SK-N-DZ (cell line): ENCODE measurements at regions not wholly inside any gene's neighbourhood (a gene's known extent, or its start where the extent isn't known, plus 50 kb on each side); places are given as distances from the start of the nearest gene placed in this dataset.
"Not testable (repeated sequence)": the region's sequence is repeated elsewhere in the genome, so short reads cannot be mapped to it uniquely, and the experiment has no call there.

Source experiments
- DNase-seq: peaks from one replicate; pipeline ENCODE4 v3.0.0-alpha.2; 2015; ENCODE audit warnings: low spot score

- not testable (repeated sequence) for DNase-seq
These were observed 362.0 kb upstream of the GRM7 start for GRCh38 chr3:6498944-6499343.

- no peak for DNase-seq
These were observed 356.6 kb upstream of the GRM7 start for GRCh38 chr3:6504347-6504746.

GRCh38 chr3:6504834-6505233 is 356.1 kb upstream of the GRM7 start:
- no peak for DNase-seq

- DNase-seq = no peak
These were observed 352.5 kb upstream of the GRM7 start for GRCh38 chr3:6508410-6508759.

- no peak for DNase-seq
These were observed 351.3 kb upstream of the GRM7 start for GRCh38 chr3:6509576-6509975.

GRCh38 chr3:6510713-6511112 is 350.2 kb upstream of the GRM7 start:
- DNase-seq = no peak

- no peak for DNase-seq
These were observed 348.6 kb upstream of the GRM7 start for GRCh38 chr3:6512172-6512800.

GRCh38 chr3:6516143-6516542 is 344.8 kb upstream of the GRM7 start:
- DNase-seq = no peak

GRCh38 chr3:6516694-6517093 is 344.2 kb upstream of the GRM7 start:
- DNase-seq = no peak

DNA sequence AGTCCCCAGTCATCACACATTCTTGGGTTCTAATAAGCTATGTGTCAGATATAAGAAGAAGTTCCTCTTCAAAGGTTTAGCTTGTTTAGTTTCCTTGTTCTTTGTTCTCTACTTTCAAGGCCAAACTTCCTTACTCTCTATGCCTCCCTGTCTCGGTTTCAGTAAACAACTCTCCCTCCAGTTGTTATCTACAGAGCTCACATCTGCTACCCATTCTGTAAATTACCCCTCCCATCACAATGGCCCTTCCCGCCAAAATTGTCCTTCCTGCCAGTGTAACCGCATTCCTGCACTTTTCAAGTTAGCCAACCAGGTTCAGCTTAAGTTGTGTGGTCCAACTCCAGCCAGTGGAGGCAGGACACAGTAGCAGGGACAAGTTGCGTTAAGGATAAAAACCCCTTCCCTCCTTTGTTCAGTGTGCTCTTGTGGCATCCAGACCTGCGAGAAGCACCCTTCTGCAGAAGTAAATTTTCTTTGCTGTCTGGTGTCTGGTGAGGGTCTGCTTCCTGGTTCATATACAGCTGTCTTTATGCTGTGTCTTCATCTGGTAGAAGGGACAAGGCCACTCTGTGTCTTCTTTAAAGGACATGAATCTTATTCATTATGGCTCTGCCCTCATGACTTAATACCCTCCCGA is 342.1 kb upstream of the GRM7 start:
- DNase-seq = no peak

DNA sequence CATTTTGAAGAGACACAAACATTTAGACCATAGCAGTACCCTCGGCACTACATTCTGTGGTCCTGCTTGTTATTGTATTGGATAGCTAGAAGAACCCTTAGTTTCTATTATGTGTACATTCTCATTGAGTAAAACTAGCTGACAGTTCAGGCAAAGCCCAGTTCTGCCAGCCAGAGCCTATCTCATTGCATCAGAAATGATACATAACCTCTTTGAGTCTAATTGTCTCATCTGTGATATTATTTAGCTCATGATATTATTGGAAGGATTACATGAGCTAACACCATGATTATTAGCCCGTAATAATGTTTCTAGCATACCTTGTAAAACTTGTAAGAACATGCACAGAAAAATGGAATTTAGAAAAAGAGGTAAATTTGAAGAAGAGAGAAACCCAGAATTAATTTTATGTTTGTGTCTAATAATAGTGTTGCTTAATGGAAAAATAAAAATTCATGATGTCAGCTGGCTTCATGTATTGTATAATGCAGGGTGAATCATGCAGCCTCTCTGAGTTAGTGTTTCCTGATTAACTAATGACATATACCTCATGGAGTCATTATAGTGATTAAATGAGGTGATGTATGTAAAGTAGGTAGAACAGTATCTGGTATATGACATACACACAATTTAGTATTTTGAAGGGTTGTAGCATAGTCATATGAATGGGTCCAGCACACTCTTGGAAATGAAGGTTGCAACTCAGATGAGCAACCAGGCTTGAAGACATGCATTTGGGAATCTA is 339.4 kb upstream of the GRM7 start:
- DNase-seq = no peak

GRCh38 chr3:6522191-6522590 is 338.7 kb upstream of the GRM7 start:
- no peak for DNase-seq

GRCh38 chr3:6523043-6523442 is 337.9 kb upstream of the GRM7 start:
- DNase-seq = no peak

- DNase-seq = no peak
These were observed 336.4 kb upstream of the GRM7 start for GRCh38 chr3:6524479-6524878.

DNA sequence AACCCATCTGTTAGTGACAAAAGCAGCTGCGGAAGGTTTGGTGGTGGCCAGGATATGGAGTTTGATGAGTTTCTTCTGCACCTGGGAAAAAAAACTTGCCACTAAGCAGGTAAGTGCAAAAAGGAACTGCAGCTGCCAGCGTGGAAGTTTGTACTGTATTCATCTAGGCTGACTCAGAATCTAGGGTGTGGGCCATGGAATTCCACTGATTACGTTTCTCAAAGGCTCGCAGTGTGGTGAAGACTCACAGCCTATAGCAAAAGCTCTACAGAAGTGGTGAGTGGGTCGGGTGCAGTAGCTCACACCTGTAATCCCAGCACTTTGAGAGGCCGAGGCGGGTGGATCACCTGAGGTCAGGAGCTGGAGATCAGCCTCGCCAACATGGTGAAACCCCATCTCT is 334.6 kb upstream of the GRM7 start:
- DNase-seq = no peak

- DNase-seq = no peak
These were observed 334.1 kb upstream of the GRM7 start for GRCh38 chr3:6526861-6527260.

GRCh38 chr3:6528951-6529350 is 332.0 kb upstream of the GRM7 start:
- DNase-seq = no peak

DNA sequence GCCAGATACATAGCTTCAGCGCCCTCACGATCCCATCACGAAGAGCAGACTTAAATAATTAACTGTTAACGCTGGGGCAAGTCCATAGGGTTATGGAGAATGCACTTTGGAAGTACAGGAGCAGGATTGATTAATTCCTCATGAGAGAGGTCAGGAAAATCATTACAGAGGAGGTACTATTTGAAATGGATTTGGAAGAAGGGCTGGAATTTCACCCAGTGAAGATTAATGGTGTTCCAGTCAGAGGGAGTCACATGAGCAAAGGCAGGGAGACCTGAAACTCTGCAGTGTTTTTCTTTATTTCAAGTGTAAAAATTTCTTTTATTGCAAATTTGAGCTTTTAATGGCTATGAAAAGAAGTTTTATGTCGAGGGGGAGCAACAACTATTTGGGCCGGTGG is 329.8 kb upstream of the GRM7 start:
- no peak for DNase-seq

GRCh38 chr3:6532101-6532500 is 328.8 kb upstream of the GRM7 start:
- DNase-seq = no peak

- no peak for DNase-seq
These were observed 319.9 kb upstream of the GRM7 start for GRCh38 chr3:6540981-6541380.

GRCh38 chr3:6542795-6543194 is 318.1 kb upstream of the GRM7 start:
- no peak for DNase-seq

- DNase-seq = no peak
These were observed 311.6 kb upstream of the GRM7 start for GRCh38 chr3:6549296-6549695.

DNA sequence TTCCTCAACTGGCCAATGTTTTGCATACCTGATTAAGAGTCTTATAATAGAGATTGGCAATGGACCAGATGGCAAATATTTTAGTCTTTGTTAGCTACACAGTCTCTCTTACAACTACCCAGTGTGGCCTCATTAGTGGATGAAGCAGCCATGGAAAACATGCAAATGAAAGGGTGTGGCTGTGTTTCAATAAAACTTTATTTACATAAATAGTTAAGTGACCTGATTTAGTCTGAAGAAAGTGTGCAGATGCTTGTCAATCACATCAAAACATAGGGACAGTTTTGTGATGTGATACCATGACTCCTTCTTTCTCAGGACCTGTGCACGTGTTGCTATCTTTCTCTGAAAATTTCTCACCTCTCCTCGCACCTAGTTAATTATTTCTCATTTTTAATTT is 309.8 kb upstream of the GRM7 start:
- DNase-seq = no peak
